AG20443 (cell line): ENCODE measurements at regions not wholly inside any gene's neighbourhood (a gene's known extent, or its start where the extent isn't known, plus 50 kb on each side); places are given as distances from the start of the nearest gene placed in this dataset.
"Not testable (repeated sequence)": the region's sequence is repeated elsewhere in the genome, so short reads cannot be mapped to it uniquely, and the experiment has no call there.

Source experiments
- DNase-seq: peaks from one replicate; pipeline ENCODE4 v3.0.0; 2012; ENCODE audit warnings: low spot score, mixed read lengths

- DNase-seq = no peak
These were observed 103.6 kb downstream of the OTOL1 start for GRCh38 chr3:161600173-161600572.

GRCh38 chr3:161602475-161602874 lies 105.9 kb downstream of the OTOL1 start:
- no peak for DNase-seq

- DNase-seq = no peak
These were observed 106.3 kb downstream of the OTOL1 start for GRCh38 chr3:161602918-161603317.

- DNase-seq = no peak
These were observed 110.4 kb downstream of the OTOL1 start for GRCh38 chr3:161607056-161607455.

- DNase-seq = no peak
These were observed 122.7 kb downstream of the OTOL1 start for GRCh38 chr3:161619351-161619750.

- DNase-seq = no peak
These were observed 134.2 kb downstream of the OTOL1 start for GRCh38 chr3:161630794-161631193.

GRCh38 chr3:161631536-161631935 lies 134.9 kb downstream of the OTOL1 start:
- DNase-seq = no peak

- no peak for DNase-seq
These were observed 141.0 kb downstream of the OTOL1 start for GRCh38 chr3:161637559-161637958.

- not testable (repeated sequence) for DNase-seq
These were observed 142.5 kb downstream of the OTOL1 start for GRCh38 chr3:161639095-161639494.

- DNase-seq = no peak
These were observed 143.6 kb downstream of the OTOL1 start for GRCh38 chr3:161640181-161640580.

- DNase-seq = no peak
These were observed 144.7 kb downstream of the OTOL1 start for GRCh38 chr3:161641287-161641686.

- DNase-seq = no peak
These were observed 148.5 kb downstream of the OTOL1 start for GRCh38 chr3:161644891-161645635.

- no peak for DNase-seq
These were observed 151.4 kb downstream of the OTOL1 start for GRCh38 chr3:161647936-161648470.

- no peak for DNase-seq
These were observed 153.4 kb downstream of the OTOL1 start for GRCh38 chr3:161649900-161650484.

- no peak for DNase-seq
These were observed 161.2 kb downstream of the OTOL1 start for GRCh38 chr3:161657786-161658185.

GRCh38 chr3:161671141-161671540 lies 174.5 kb downstream of the OTOL1 start:
- DNase-seq = no peak

- DNase-seq = no peak
These were observed 175.9 kb downstream of the OTOL1 start for GRCh38 chr3:161672478-161672877.

GRCh38 chr3:161673866-161674265 lies 177.3 kb downstream of the OTOL1 start:
- no peak for DNase-seq

GRCh38 chr3:161674402-161674801 lies 177.8 kb downstream of the OTOL1 start:
- no peak for DNase-seq

GRCh38 chr3:161681831-161682230 lies 185.2 kb downstream of the OTOL1 start:
- not testable (repeated sequence) for DNase-seq

GRCh38 chr3:161682715-161683114 lies 186.1 kb downstream of the OTOL1 start:
- no peak for DNase-seq

GRCh38 chr3:161689584-161690298 lies 193.1 kb downstream of the OTOL1 start:
- DNase-seq = no peak

GRCh38 chr3:161690299-161690620 lies 193.7 kb downstream of the OTOL1 start:
- DNase-seq = no peak
